ENCODE measurements at regions not wholly inside any gene's neighbourhood (a gene's known extent, or its start where the extent isn't known, plus 50 kb on each side); places are given as distances from the start of the nearest gene placed in this dataset.

GRCh38 chr14:106501898-106502297 lies 975.5 kb downstream of the TMEM121 start:
- Histone ChIP-seq H3K36me3 (no peaks in the 10 kb centered on the region), H3K4me3 (replicated peaks in 1 of 3) (no peak overlapping the region), H3K27me3 (no peaks in the 10 kb centered on the region), H3K27ac (no peak overlapping the region), H3K9me3 (no peaks in the 10 kb centered on the region), H3K4me1 (no peaks in the 10 kb centered on the region)
- no peak for DNase-seq
- no peak for TF ChIP-seq CTCF (IDR thresholded peaks at IDR 0.05)
- no peak for TF ChIP-seq POLR2A (IDR thresholded peaks at IDR 0.05)
- intact Hi-C loops (cut with DNase I): no loop called here

GRCh38 chr14:106505366-106505765 lies 979.0 kb downstream of the TMEM121 start:
- Histone ChIP-seq H3K36me3 (no peaks in the 10 kb centered on the region), H3K27ac (no peak overlapping the region), H3K27me3 (no peaks in the 10 kb centered on the region), H3K4me1 (no peaks in the 10 kb centered on the region), H3K9me3 (no peaks in the 10 kb centered on the region), H3K4me3 (replicated peaks in 1 of 3) (no peak overlapping the region)
- intact Hi-C loops (cut with DNase I): no loop called here
- DNase-seq: no peak
- 38 to 42% methylated on average over 1 of the region's 1 CpG for WGBS, 2 donors
- TF ChIP-seq CTCF (IDR thresholded peaks at IDR 0.05) (no peak), POLR2A (IDR thresholded peaks at IDR 0.05) (no peak)

GRCh38 chr14:106506881-106507305 lies 980.5 kb downstream of the TMEM121 start:
- Histone ChIP-seq H3K27ac (no peak overlapping the region), H3K4me1 (no peaks in the 10 kb centered on the region), H3K9me3 (no peaks in the 10 kb centered on the region), H3K27me3 (no peaks in the 10 kb centered on the region), H3K36me3 (no peaks in the 10 kb centered on the region), H3K4me3 (replicated peaks in 1 of 3) (no peak overlapping the region)
- TF ChIP-seq POLR2A (IDR thresholded peaks at IDR 0.05) (no peak), CTCF (IDR thresholded peaks at IDR 0.05) (no peak)
- no peak for DNase-seq
- intact Hi-C loops (cut with DNase I): no loop called here
- WGBS, 2 donors: 79 to 84% methylated on average over 8 of the region's 8 CpGs

GRCh38 chr14:106507354-106507753 lies 981.0 kb downstream of the TMEM121 start:
- H3K27me3 ChIP-seq: no peaks in the 10 kb centered on the region
- no peaks in the 10 kb centered on the region for H3K9me3 ChIP-seq
- no peak overlapping the region for H3K4me3 ChIP-seq (replicated peaks in 1 of 3)
- no peak overlapping the region for H3K27ac ChIP-seq
- no peak for TF ChIP-seq CTCF (IDR thresholded peaks at IDR 0.05)
- TF ChIP-seq POLR2A (IDR thresholded peaks at IDR 0.05): no peak
- no peaks in the 10 kb centered on the region for H3K36me3 ChIP-seq
- DNase-seq: no peak
- WGBS, 2 donors: 58 to 77% methylated on average over 3 of the region's 3 CpGs
- no peaks in the 10 kb centered on the region for H3K4me1 ChIP-seq
- intact Hi-C loops (cut with DNase I): no loop called here

GRCh38 chr14:106508216-106508615 lies 981.8 kb downstream of the TMEM121 start:
- no peaks in the 10 kb centered on the region for H3K27me3 ChIP-seq
- no peaks in the 10 kb centered on the region for H3K9me3 ChIP-seq
- intact Hi-C loops (cut with DNase I): no loop called here
- 40 to 42% methylated on average over 3 of the region's 3 CpGs for WGBS, 2 donors
- no peaks in the 10 kb centered on the region for H3K36me3 ChIP-seq
- no peaks in the 10 kb centered on the region for H3K4me1 ChIP-seq
- H3K27ac ChIP-seq: no peak overlapping the region
- TF ChIP-seq CTCF (IDR thresholded peaks at IDR 0.05): no peak
- no peak for TF ChIP-seq POLR2A (IDR thresholded peaks at IDR 0.05)
- DNase-seq: no peak
- no peak overlapping the region for H3K4me3 ChIP-seq (replicated peaks in 1 of 3)
